ENCODE measurements at regions not wholly inside any gene's neighbourhood (a gene's known extent, or its start where the extent isn't known, plus 50 kb on each side); places are given as distances from the start of the nearest gene placed in this dataset.
"Not testable (repeated sequence)": the region's sequence is repeated elsewhere in the genome, so short reads cannot be mapped to it uniquely, and the experiment has no call there.

DNA sequence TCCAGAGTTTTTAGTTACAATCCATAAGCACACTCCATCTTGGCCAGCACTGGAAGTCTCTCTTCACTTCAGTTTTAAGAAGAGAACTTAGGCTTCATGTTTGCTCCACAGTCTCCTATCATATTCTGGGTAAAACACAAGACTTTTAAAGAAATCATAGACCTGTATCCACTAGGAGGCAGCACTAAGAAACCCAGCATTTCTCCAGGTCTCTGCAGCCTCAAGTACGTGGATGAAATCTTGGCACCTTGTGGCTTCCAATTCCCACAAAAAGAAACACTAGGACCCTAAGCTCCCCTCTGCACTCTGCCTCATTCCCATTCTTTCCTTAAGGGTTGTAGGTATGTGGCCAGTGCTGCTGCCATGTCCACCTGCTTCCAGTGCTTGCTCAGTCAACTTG lies 367.3 kb upstream of the CASK start:
- no peak for DNase-seq

DNA sequence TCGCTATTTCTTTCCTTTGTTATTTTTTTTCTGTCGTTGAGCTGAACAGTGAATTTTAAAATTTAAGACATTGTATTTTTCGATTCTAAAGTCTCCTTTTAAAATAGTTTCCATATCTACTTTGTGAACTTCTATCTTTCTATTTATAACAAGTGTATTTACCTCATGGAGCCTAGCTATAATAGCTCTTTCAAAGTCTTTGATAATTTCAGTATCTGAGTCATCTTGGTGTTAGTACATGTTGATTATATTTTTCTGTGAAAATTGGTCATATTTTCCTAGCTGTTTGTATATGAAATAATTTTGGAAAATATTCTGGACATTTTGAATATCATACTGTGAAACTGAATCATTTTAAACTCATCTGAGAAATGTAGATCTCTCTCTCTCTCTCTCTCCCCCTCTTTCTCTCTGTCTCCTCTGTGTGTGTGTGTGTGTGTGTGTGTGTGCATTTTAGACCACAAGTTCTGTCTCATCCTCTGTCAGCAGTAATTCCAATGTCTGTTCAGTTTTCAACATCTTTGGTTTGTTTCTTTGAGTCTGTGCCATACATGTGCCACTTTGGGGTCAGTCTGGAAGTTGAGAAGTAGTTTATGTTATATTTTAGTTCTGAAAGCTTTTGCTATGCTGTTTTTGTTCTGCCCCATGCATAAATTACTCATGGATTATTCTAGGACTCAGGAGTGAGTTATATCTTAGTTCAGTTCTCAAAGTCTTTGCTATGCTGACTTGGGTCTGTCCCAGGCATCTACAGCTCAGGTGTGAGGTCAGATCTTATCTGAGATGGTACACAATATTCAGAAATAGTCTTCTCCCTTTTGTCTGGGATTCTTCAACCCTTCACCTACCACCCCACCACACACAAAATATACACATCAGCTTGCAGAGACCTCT lies 366.4 kb upstream of the CASK start:
- no peak for DNase-seq

DNA sequence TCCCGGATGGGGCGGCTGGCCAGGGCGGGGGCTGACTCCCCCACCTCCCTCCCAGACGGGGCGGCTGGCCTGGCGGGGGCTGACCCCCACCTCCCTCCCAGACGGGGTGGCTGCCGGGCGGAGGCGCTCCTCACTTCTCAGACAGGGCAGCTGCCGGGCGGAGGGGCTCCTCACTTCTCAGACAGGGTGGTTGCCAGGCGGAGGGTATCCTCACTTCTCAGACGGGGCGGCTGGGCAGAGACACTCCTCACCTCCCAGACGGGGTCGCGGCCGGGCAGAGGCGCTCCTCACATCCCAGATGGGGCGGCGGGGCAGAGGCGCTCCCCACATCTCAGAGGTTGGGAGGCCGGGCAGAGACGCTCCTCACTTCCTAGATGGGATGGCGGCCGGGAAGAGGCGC lies 362.3 kb upstream of the CASK start:
- DNase-seq, result not testable (repeated sequence)

DNA sequence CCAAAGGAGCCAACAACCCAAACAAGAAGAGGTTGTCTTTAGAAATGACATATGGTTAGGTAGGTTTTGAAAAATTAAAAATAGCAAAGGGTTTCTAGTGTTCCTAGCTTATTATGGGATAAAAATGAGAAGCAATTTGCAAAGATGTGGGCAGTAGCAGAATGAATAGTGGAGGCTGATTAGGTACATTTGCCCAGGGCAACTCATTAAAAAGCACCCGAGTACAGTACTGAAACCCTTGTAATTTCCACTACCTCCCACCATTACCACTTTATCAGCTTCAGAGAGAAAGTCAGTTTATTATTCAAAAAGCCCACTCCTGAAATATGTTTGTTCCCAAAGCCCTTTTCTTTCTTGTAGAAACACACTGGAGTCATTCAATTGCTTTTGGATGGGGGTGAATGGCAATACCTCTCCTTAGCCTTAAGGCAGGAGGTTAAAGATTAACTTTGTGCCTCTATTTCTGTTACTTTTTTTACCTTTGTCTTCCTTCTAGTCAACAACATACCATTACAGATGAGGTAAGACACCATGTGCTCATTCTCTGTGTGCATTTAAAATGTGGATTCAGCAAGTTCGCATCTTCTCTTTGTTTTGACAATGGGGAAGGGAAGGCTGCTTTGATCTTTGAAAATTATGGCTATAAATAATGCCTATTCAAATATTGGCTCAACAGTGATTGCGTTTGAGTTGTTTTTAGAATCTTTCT lies 353.8 kb upstream of the CASK start:
- DNase-seq, result no peak

DNA sequence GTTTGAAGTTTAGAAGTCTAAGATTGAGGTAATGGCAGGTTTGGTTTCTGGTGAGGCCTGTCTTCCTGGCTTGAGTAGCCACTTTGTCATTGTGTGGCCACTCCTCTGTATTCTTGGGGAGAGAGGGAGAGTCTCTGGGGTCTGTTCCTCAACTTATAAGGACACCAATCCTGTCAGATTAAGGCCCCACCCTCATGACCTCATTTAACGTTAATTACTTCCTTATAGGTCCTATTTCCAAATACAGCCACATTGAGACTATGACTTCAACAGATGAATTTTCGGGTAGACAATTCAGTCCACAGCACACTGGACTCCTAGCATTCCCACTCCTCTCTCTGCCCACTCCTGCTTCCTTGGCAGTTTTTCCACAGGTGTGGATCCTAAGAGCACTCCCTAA lies 350.8 kb upstream of the CASK start:
- no peak for DNase-seq

DNA sequence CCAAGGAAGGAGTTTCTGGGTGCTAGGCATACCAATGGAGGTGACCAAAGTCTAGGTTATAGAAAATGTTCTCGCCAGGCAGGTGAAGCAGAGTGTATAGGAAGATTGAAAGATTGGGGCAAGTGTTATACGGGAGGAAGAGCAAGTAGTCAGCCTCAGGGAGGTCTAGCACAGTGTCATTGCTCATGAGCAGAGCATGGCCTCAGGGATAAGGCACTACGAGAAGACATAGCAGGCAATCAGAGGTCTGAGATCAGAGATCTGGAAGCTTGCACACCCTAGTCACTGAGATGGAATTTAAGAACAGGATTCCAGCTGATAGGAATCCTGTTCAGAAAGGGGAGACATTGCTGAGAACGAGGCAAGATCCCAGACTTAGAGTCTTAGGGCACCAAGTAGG lies 350.0 kb upstream of the CASK start:
- no peak for DNase-seq

DNA sequence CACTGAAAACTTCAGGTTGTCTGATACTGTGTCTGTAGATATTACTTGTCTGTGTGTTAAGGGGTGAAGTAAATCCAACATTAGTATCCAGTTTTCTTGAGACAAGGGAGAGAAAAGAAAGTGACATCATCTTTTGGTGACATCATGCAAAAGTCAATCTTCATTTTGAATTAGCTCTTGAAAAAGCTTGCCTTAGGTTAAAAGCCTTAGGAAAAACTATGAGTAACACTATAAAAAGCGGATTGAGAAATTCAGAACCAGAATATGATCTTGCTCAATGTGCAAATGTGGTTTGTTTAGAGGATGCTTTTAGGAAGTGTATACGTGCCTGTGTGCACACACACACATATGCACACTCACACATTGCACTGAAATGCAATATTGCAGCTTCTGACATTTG lies 345.8 kb upstream of the CASK start:
- DNase-seq, result no peak

DNA sequence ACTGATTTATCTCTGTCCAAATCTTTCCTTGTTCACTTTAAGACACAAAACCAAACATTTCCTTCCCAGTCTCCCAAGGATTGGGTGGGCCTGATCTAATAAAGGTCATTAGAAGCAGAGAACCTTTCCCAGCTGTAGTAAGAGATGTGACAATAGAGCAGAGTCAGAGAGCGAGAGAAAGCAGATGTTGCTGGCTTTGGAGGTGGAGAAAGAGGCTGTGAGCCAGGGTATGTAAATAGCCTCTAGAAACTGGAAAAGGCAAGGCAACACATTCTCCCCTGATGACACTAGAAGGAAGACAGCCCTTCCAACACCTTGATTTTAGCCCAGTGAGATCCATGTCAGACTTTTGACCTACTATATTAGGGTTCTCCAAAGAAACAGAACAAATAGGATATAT lies 337.5 kb upstream of the CASK start:
- no peak for DNase-seq

DNA sequence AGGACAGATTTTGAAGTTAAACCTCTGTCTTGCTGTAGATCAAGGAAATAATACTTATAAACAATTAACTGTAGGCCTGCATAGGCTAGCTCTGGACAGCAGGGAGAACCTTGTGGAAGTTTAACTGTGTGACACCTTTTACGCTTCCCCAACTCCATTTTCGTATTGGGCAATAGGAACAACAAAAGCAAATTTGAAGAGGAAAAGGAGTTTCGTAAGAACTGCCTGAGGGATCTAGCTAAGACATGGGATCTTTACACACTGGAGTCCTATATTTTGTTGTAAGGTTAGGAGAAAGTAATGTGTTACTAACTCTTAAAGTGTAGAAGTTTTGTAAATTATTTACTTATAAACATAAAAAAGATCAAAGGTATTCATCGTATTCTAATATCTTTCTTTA lies 324.9 kb upstream of the CASK start:
- DNase-seq, result no peak

DNA sequence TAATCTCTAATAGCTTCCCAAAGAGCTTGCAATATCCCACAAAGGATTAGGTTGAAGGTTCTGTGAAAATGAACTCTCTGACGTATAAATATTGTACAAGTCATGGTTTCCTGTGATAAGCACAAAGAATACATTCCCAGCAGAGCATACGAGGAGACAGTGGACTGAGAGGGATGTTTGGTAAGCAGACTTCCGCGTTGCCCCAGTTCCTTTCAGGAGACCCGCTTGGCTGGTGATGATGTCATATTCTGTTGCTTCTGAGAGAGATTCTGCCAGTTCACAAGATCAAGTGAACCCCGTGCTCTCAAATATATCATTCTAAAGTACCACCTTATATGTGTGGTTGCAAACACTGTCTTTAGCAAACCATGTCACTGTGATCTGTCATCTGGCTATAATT lies 323.9 kb upstream of the CASK start:
- DNase-seq, result no peak

DNA sequence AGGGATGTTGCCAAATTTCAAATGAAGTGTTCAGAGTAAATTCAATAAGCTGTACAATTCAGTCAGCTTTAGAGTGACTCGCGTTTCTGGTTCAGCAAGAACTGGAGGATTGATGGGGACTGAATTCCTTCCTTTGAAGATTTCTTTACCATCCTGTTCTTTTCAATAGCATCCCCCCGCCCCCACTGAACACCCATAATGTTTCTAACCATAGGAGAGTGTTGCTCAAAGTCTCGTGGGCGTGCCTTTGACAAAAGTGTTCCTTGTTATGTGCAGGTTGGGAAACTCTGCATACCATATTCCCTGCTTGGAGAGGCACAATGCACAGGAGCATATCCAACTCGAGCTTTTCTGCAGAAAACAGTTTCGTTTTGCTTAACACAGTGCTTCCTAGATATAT lies 323.5 kb upstream of the CASK start:
- DNase-seq, result no peak

DNA sequence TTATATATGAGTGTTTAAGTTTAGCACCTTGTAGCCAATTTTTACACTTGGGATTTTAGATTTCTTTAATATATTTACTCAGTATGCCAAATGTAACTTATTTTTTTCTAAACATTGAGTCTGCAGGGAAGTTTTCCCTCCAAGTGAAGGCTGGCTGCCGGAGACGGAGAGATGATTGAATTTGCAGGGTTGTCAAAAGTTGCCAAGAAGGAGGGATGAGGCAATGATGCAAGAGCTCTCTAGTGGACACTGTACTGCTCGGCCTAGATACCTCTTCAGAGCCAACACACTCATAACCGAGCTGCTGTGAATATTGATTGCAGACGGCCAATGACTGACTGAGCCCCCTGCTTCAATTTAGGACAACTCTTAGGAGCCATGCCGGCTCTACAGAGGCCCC lies 318.6 kb upstream of the CASK start:
- DNase-seq, result no peak

DNA sequence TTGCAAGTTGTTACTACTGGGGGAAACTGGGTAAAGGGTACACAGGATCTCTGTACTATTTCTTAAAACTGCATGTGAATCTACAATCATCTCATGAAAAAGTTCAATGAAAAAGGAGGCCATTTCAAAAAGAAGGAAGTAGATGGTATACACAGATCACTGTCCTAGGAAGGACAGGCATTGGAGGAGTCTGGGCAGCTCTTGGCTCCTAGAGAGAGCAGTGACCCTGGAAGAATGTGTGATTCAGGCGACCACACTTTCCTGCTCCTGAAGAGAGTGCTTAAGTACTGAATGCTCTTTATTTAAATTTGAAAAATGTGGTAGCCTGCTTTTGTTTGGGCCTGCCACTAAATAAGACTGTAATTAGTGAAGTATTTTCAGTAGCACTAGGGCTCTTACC lies 318.1 kb upstream of the CASK start:
- no peak for DNase-seq

DNA sequence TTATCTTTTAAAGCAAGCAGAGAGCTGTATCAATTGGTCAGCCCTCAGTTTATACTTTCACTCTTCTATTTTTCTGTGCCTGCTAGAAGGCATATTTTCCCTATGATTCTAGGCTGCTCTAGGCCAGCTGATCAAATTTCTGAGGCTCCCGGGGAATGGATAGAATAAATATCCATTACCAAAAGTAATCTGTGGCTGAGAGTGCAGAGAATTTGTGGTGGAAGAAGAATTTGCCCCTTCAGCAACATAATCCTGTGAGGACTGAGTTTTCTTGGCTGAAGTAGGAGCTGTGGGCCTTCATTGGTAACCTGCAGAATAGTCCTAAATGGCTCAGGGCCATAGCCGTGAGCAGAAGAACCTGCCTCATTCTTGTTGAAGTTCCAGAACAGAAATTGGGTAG lies 314.6 kb upstream of the CASK start:
- DNase-seq, result no peak

DNA sequence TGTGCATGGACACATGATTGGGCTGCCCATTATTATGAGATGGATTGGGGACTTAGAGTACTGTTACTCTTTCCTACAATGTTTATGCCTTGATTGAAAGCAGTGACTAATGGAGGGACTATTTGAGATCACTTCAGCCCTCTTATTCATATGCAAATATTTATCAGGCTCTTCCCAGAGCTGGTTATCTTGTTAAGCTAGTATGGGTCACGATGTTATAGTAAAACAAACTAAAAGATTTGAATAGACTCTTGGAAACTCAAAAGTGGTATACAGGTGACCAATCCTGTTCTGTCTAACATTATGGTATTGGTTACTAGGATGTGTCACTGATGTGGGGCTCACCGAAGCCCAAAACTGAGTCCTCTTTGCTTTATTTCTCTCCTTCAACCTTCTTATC lies 306.2 kb upstream of the CASK start:
- no peak for DNase-seq

DNA sequence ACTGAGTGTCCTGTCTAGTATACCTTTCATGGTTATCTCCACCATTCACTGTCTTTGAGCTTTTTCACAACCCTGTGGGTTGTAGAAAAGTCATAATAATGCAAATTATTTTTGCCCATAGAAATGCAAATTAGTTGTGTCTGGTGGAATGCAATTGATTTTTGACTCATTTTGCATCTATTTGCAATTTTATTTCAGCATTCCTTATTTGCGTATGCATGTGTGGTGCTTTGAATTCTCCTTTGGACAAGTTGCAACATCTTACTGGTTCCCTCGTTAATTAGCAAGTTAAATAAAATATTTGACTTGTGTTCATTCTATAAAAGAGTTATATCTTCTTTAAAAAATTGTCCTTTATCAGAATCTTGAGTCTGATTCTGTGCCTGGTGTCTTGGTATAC lies 297.3 kb upstream of the CASK start:
- no peak for DNase-seq

DNA sequence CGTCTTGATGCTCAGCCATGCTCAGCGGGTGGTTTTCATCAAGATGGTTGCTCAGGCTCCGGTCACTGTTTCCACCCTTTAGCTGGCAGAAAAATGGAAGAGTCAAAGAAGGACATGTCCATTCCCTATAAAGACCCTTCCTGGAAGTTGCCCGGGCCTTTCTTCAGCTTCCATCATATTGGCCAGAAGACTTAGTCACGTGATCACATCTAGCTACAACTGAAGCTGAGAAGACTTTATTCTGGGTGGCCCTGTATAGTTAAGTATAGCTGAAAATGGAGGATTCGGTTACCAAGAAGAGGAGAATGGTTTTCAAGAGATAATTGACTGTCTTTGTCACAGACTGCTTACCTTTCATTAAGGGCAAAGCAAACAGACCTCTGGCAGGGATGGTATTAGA lies 296.7 kb upstream of the CASK start:
- no peak for DNase-seq

DNA sequence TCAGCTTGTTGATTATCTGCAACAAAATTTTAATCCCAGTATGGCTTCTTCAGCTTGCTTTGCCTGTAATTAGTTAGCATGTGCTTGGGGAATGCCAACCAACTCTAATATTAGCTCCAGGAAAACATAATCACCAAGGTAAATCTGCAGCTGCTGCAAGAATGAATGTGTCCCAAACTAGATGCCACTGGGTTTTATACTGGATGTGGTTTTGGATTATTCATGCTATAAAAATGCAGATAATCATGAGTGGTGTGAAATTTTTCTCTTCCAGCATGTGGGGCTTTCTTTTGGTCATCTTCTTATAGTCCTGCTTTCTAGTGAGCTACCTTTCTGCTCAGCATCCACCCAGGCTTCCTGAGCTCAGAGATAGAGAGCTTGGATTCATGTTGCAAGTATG lies 295.9 kb upstream of the CASK start:
- DNase-seq, result no peak

DNA sequence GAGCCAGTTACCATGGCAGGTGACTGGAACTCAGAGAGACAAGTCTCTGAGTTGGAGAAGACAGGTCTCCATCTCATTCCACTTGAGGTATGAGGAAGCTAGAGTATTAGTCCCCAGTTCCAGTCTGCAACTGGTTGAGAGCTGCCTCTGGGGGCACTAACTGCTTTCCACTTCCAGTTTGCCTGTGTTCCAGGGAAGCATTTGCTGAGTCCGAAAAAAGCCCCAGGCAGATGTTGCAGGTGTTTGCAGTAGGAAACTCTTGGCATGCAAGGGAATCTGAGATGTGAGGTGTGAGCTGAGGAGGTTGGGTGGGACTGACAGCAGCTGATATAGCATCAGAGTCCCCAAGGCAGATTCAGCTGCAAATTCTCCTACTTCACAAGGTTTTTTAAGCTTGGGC lies 272.2 kb upstream of the CASK start:
- no peak for DNase-seq

DNA sequence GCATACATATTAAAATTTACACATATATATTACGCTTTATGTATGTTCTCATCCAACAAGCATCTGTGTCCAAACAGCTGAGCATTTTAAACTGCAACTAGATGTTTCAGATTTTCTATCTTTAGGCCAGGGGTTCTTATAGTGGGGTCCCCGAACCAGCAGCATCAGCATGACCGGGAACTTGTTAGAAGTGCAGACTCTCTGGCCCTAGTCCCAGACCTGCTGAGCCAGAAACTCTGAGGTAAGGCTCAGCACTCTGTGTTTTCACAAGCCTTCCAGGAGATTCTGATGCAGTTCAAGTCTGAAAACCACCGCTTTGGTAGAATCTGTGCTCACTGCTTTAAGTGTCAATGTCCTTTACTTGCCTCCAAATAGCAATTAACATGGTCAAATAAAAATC lies 266.2 kb upstream of the CASK start:
- DNase-seq, result no peak

DNA sequence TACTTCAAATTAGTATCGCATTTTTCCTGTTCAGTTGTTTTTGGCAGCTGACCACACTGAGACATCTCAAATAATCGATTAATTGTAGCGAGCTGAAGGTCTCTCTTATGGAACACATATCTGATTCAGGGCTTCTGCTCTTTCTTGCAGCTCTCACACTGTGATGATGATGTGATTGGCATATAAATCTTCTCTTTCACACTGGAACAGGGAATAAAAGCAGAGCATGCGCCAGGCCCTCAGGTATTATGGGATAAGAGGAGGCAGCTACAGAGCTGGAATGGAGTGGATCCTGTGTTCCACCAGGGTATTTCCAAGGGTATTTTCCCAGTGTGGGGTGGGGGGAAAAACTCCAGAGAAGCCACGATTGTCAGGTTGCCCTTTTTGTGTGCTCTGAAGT lies 265.4 kb upstream of the CASK start:
- no peak for DNase-seq

DNA sequence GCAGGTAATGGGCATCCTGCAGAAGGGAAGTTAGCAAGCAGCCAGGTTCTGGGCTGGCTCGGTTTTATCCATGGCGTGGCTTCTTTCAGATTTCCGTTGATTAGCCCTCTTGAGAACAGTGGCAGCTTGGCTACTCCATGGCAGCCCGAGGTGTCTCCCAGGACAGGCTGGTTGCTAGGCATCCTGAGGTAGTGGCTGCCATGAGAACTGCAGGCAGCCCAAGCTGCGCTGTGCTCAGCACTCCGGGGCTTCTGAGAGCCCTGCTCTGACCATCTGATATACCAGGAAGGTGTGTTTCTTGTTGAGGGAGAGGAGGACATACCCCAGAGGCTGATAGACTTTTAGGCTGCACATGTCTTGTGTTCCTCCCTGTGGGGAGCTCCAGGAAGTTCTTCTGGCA lies 253.4 kb upstream of the CASK start:
- DNase-seq, result no peak

DNA sequence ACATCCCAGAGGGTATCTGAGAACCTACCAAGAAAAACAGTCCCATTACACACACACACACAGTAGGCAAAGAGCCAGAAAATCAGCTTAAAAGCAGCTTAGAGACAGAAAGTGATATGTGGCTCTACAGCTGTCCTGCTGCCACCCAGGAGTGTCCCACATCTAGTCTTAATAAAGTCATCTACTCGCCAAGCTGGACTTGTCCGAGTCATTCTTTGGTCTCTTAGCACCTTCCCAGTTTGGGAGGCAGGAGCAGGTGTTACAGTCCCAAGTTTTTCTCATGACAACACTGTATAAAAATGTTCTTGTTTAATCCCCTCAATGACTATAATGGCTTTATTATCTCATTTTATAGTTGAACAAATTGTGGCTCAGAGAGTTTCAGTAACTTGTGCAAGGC lies 252.5 kb upstream of the CASK start:
- no peak for DNase-seq

DNA sequence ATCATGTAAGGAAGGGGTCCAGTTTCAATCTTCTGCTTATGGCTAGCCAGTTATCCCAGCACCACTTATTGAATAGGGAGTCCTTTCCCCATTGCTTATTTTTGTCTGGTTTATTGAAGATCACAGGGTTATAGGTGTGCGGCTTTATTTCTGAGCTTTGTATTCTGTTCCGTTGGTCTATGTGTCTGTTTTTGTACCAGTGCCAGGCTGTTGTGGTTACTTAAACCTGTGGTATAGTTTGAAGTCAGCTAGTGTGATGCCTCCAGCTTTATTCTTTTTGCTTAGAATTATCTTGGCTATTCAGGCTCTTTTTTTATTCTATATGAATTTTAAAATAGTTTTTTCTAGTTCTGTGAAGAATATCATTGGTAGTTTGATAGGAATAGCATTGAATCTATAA lies 234.6 kb upstream of the CASK start:
- not testable (repeated sequence) for DNase-seq

DNA sequence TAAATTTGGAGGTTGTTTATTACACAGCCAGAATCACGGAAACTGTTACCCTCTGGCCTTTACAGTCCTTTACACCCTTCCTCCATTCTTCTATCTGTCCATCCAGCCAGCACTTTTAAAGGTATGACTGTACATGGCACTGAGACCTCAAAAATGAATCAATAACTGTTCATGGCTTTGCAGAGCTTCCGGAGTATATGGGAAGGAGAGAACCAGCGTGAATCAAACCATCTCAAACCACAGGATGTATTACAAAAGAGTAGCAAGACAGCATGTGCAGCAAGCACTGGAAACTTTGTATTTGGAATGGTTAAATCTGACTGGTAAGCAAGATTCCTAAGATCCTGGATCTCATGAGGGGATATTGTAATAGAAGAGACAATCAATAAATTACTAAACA lies 228.5 kb upstream of the CASK start:
- DNase-seq, result no peak
